ENCODE measurements at regions not wholly inside any gene's neighbourhood (a gene's known extent, or its start where the extent isn't known, plus 50 kb on each side); places are given as distances from the start of the nearest gene placed in this dataset.

DNA sequence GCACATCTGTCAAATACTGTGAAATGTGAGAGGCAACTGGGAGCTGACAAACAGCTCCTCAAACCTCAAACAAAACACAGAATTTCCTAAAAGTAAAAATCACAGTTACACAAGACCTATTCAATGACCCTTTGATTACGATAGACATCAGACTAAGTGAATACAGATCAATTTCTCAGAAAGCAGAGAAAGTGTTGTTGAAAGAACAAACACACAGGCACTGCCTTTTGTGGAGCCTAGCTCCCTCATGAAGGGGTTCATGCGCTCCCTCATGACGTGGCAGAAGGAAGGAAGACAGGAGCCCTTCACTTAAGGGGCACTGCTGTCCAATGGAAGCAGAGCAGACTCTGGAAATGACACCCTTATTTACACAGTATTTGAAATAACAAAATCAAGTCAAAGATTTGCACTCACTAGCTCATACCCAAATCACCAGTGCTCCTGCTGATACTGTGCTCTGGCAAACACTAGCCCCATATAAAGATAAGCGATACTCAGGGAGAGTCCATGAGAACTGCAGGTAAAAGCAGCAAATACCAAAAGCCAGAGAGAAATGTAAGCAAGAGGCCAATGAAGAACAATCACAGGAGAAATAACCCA is 144.9 kb downstream of the KLF12 start:
- Mint-ChIP-seq H3K4me1 (peaks cover 47% of the 10 kb centered on the region), H3K27me3 (no peaks in the 10 kb centered on the region), H3K27ac (peak overlapping the region; percentile 87), H3K36me3 (ENCODE audit: low read depth) (peaks cover 5% of the 10 kb centered on the region), H3K4me3 (no peak overlapping the region)
- ATAC-seq (no peak), DNase-seq (no peak)
- no peaks in the 10 kb centered on the region for H3K9me3 ChIP-seq (ENCODE audit: control insufficient read depth, low read length, poor library complexity, severe bottlenecking)

DNA sequence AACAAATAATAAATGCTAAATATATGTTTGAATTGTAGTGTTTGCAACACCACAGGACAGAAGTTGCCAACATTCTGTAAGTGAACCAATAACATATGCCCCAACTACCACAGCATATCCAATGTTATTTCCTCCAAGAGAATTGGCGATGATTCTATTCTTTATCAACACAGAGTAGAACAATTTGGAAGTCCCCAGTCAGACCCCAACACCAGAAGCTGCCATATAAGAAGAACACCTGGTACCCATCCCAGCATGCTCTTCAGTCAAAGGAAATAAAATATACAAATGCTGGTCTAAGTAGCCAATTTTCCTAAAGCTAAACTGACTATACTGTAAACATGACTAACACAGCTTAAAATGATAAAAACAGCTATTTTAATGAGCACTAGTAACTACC is 145.7 kb downstream of the KLF12 start:
- Mint-ChIP-seq H3K36me3 (ENCODE audit: low read depth) (peaks cover 2% of the 10 kb centered on the region), H3K4me1 (peaks cover 46% of the 10 kb centered on the region), H3K27ac (peak overlapping the region; percentile 87), H3K27me3 (no peaks in the 10 kb centered on the region), H3K4me3 (no peak overlapping the region)
- DNase-seq (no peak), ATAC-seq (no peak)
- no peaks in the 10 kb centered on the region for H3K9me3 ChIP-seq (ENCODE audit: control insufficient read depth, low read length, poor library complexity, severe bottlenecking)

DNA sequence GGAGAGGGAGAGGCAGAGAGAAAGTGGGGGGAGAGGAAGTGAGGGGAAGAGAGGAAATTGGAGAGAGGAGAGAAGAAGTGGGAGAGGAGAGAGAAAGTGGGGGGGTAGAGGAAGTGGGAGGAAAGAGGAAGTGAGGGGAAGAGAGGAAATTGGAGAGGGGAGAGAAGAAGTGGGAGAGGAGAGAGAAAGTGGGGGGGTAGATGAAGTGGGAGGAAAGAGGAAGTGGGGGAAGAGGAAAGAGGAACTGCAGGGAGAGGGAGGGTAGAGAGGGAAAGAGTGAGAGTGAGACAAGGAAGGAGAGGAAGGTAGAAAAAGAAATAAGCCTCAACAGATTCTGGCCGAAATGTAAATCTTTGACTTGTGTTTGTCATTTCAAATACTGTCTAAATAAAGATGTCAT is 146.6 kb downstream of the KLF12 start:
- Mint-ChIP-seq H3K36me3 (ENCODE audit: low read depth) (peaks cover 2% of the 10 kb centered on the region), H3K27me3 (no peaks in the 10 kb centered on the region), H3K4me1 (peaks cover 46% of the 10 kb centered on the region), H3K4me3 (peak overlapping the region; percentile 36), H3K27ac (peak overlapping the region; percentile 87)
- ATAC-seq: no peak
- DNase-seq: no peak
- no peaks in the 10 kb centered on the region for H3K9me3 ChIP-seq (ENCODE audit: control insufficient read depth, low read length, poor library complexity, severe bottlenecking)

DNA sequence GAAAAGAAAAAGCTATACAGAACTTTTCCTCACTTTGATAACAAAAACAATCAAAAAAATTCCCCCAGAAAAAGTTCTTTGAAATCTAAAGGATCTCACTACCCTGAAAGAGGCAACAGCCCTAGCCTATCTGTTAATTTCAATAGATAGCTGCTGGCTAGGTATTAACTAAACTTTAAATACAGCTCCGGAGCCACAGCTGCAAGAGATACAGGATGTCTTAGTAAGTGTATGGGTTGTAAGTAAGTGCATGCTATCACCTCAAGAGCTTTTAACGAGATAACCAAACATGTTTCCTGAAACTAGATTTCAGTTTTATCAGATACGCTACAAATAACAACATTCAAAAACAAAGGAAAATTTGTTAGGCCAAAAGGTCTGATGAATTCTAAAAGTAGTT is 148.4 kb downstream of the KLF12 start:
- ATAC-seq (peak; percentile 29), DNase-seq (no peak)
- H3K36me3 Mint-ChIP-seq (ENCODE audit: low read depth): peaks cover 2% of the 10 kb centered on the region
- no peaks in the 10 kb centered on the region for H3K9me3 ChIP-seq (ENCODE audit: control insufficient read depth, low read length, poor library complexity, severe bottlenecking)
- peak overlapping the region; percentile 78 for H3K4me3 Mint-ChIP-seq
- H3K27me3 Mint-ChIP-seq: no peaks in the 10 kb centered on the region
- no peak overlapping the region for H3K27ac Mint-ChIP-seq
- H3K4me1 Mint-ChIP-seq: peaks cover 40% of the 10 kb centered on the region

DNA sequence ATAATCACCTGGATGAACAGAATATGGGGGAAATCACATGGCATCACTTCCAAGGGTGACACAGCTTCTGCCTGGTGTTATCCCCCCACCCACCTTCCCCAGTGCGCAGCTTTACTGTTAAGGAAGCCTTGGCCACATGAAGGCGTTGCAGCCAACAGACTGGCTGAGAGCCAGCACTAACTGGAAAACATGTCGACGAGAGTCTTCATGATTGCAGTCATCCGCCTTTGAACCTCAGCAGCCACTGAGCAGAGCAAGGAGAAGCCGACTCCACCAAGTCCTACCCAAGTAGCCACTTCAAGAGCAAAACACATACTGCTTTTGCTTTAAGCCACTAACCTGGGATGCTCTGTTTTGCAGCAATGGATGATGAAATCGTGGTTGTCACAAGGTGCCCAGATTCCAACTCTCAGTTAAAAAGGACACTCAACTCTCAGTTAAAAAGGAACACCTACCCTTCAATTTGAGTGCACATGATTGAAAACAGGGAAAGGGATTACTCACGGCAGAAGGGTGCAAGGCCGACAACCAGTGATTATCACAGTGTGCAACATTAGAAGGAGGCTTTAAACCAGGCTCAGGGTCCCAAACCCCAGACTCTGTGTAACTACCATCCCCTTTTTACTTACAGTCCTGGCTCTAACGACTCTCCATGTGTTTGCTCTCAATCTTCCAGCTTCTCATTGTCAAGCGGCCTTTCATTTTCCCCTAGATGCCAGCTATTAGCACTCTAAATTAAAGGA is 149.1 kb downstream of the KLF12 start:
- H3K36me3 Mint-ChIP-seq (ENCODE audit: low read depth): peaks cover 2% of the 10 kb centered on the region
- no peaks in the 10 kb centered on the region for H3K27me3 Mint-ChIP-seq
- no peak overlapping the region for H3K27ac Mint-ChIP-seq
- peak overlapping the region; percentile 78 for H3K4me3 Mint-ChIP-seq
- DNase-seq (peak in 2 of 3 donors; percentile 45 to 57), ATAC-seq (peak; percentile 92)
- no peaks in the 10 kb centered on the region for H3K9me3 ChIP-seq (ENCODE audit: control insufficient read depth, low read length, poor library complexity, severe bottlenecking)
- peaks cover 40% of the 10 kb centered on the region for H3K4me1 Mint-ChIP-seq

- ATAC-seq (no peak), DNase-seq (no peak)
- H3K36me3 Mint-ChIP-seq (ENCODE audit: low read depth): peaks cover 2% of the 10 kb centered on the region
- H3K4me1 Mint-ChIP-seq: peaks cover 41% of the 10 kb centered on the region
- H3K27me3 Mint-ChIP-seq: no peaks in the 10 kb centered on the region
- no peak overlapping the region for H3K4me3 Mint-ChIP-seq
- no peak overlapping the region for H3K27ac Mint-ChIP-seq
- no peaks in the 10 kb centered on the region for H3K9me3 ChIP-seq (ENCODE audit: control insufficient read depth, low read length, poor library complexity, severe bottlenecking)
Observed at GRCh38 chr13:73984201-73984600, 150.0 kb downstream of the KLF12 start.

DNA sequence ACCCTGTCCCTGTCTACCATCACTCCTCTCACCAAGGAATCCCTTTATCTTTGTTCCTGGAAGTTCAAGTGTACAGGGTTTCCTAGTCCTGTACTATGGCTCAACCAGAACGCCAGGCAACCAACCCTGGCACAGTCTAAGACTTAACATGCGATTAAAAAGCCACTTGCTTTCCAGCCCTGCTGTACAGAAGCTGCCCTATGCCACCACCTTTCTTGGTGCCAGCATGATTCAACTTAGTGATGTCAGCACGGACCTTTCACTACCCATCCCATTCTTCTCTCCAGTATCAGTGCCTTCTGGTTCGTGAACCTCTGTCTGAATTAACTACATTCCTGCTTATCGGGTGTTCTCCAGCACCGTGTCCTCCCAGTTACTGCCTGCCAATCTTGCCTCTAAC is 151.1 kb downstream of the KLF12 start:
- H3K9me3 ChIP-seq (ENCODE audit: control insufficient read depth, low read length, poor library complexity, severe bottlenecking): no peaks in the 10 kb centered on the region
- no peaks in the 10 kb centered on the region for H3K27me3 Mint-ChIP-seq
- no peak overlapping the region for H3K27ac Mint-ChIP-seq
- H3K4me1 Mint-ChIP-seq: peaks cover 40% of the 10 kb centered on the region
- no peak for DNase-seq
- H3K36me3 Mint-ChIP-seq (ENCODE audit: low read depth): peaks cover 2% of the 10 kb centered on the region
- H3K4me3 Mint-ChIP-seq: no peak overlapping the region
- no peak for ATAC-seq

- no peaks in the 10 kb centered on the region for H3K9me3 ChIP-seq (ENCODE audit: control insufficient read depth, low read length, poor library complexity, severe bottlenecking)
- no peak overlapping the region for H3K4me3 Mint-ChIP-seq
- no peaks in the 10 kb centered on the region for H3K27me3 Mint-ChIP-seq
- no peak for ATAC-seq
- H3K36me3 Mint-ChIP-seq (ENCODE audit: low read depth): peaks cover 2% of the 10 kb centered on the region
- no peak for DNase-seq
- peaks cover 41% of the 10 kb centered on the region for H3K4me1 Mint-ChIP-seq
- H3K27ac Mint-ChIP-seq: peak overlapping the region; percentile 24
Observed at GRCh38 chr13:73981595-73981994, 152.6 kb downstream of the KLF12 start.

DNA sequence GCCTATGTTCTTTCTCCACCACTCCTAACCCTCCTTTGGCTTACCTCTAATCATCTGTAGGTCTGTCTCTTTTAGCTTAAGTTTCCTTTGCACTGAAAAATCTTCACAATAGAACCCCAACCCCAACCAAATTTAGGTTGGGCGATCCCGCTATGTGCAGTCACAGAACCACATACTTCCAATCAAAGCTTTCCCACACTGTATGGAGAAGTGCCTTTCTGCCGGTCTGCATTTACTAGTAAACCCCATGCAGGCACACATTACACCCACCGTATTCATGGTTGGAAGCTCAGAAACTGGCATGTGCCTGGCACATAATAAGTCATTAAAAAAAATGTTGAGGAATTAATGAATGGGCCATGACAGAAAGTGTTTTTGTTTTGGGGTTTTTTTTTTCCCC is 158.4 kb downstream of the KLF12 start:
- Mint-ChIP-seq H3K27me3 (no peaks in the 10 kb centered on the region), H3K27ac (no peak overlapping the region), H3K4me1 (peaks cover 43% of the 10 kb centered on the region), H3K4me3 (no peak overlapping the region), H3K36me3 (ENCODE audit: low read depth) (peaks cover 3% of the 10 kb centered on the region)
- ATAC-seq (no peak), DNase-seq (no peak)
- H3K9me3 ChIP-seq (ENCODE audit: control insufficient read depth, low read length, poor library complexity, severe bottlenecking): no peaks in the 10 kb centered on the region

GRCh38 chr13:73974051-73974450 is 160.2 kb downstream of the KLF12 start:
- peaks cover 36% of the 10 kb centered on the region for H3K4me1 Mint-ChIP-seq
- ATAC-seq: no peak
- no peaks in the 10 kb centered on the region for H3K9me3 ChIP-seq (ENCODE audit: control insufficient read depth, low read length, poor library complexity, severe bottlenecking)
- H3K36me3 Mint-ChIP-seq (ENCODE audit: low read depth): peaks cover 3% of the 10 kb centered on the region
- no peaks in the 10 kb centered on the region for H3K27me3 Mint-ChIP-seq
- no peak for DNase-seq
- H3K27ac Mint-ChIP-seq: no peak overlapping the region
- no peak overlapping the region for H3K4me3 Mint-ChIP-seq

- Mint-ChIP-seq H3K27ac (no peak overlapping the region), H3K4me1 (peaks cover 41% of the 10 kb centered on the region), H3K4me3 (no peak overlapping the region), H3K27me3 (no peaks in the 10 kb centered on the region), H3K36me3 (ENCODE audit: low read depth) (peaks cover 5% of the 10 kb centered on the region)
- no peaks in the 10 kb centered on the region for H3K9me3 ChIP-seq (ENCODE audit: control insufficient read depth, low read length, poor library complexity, severe bottlenecking)
- DNase-seq: no peak
- ATAC-seq: no peak
Observed at GRCh38 chr13:73973156-73973555, 161.0 kb downstream of the KLF12 start.

- peaks cover 36% of the 10 kb centered on the region for H3K4me1 Mint-ChIP-seq
- no peaks in the 10 kb centered on the region for H3K9me3 ChIP-seq (ENCODE audit: control insufficient read depth, low read length, poor library complexity, severe bottlenecking)
- H3K36me3 Mint-ChIP-seq (ENCODE audit: low read depth): peaks cover 5% of the 10 kb centered on the region
- ATAC-seq (no peak), DNase-seq (no peak)
- no peaks in the 10 kb centered on the region for H3K27me3 Mint-ChIP-seq
- H3K4me3 Mint-ChIP-seq: no peak overlapping the region
- H3K27ac Mint-ChIP-seq: no peak overlapping the region
Observed at GRCh38 chr13:73972545-73972944, 161.7 kb downstream of the KLF12 start.

DNA sequence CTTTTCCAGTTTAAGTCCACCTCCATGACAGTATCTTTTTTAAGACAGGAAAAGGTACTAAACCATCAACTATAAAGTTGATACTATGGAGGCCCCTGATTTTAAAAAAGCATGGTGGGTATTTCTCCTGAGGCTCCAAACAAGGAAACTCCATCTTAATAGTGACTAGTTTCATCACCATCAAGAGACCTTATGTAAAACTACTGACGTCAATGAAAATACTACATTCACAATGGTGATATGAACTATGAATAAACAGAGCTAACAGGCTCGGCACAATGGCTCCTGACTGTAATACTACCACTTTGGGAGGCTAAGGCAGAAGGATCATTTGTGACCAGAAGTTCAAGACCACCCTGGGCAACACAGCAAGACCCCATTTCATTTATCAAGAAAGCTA is 162.7 kb downstream of the KLF12 start:
- no peak overlapping the region for H3K4me3 Mint-ChIP-seq

More for the DNA sequence above, 162.7 kb downstream of the KLF12 start:
- Mint-ChIP-seq H3K36me3 (ENCODE audit: low read depth) (peaks cover 5% of the 10 kb centered on the region), H3K27ac (no peak overlapping the region), H3K27me3 (no peaks in the 10 kb centered on the region), H3K4me1 (peaks cover 37% of the 10 kb centered on the region)
- no peaks in the 10 kb centered on the region for H3K9me3 ChIP-seq (ENCODE audit: control insufficient read depth, low read length, poor library complexity, severe bottlenecking)
- DNase-seq (no peak), ATAC-seq (no peak)

Data from T-helper 17 cell (primary cell).